ENCODE measurements at regions not wholly inside any gene's neighbourhood (a gene's known extent, or its start where the extent isn't known, plus 50 kb on each side); places are given as distances from the start of the nearest gene placed in this dataset.

DNA sequence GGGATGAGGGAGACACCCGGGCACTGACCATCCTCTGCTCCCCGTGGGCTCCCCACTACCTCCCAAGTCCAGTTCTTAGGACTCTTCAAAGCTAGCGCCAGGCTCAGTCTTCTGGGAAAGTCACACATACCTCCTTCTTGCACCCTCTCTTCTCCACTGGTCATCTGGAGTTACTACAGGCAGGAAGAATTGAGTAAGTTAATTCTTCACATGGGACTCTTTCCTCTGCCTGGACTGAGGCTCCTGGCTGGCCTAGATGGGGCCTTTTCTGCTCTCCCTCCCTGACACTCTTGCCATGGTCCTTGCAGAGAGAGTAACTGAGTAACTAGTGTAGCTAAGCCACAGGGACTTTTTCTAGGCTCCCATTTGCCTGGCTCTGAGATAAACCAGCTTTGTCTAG is 96.5 kb upstream of the CELF4 start:
- in situ Hi-C loops (cut with HindIII; ENCODE audit: low sequenced_read_pairs) = no loop called here

DNA sequence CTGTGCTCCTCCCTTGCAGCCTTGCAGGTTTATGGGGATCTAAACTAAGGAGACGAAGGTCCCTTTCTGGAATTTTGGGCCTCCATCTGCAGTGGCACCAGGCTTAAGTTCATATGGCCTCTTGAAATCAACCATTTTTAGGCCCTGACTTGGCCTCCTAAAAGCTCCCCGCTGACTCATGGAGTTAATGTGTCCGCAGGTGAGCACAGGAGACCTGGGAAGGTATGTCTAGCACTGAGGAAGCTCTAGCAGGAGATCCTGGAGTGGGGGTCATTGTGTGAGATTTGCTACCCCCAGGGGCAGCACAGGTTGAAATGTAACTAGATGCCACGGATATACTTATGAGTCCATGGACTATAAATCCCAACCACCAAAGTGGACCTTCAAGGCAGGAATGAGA is 95.9 kb upstream of the CELF4 start:
- in situ Hi-C loops (cut with HindIII; ENCODE audit: low sequenced_read_pairs) = no loop called here

DNA sequence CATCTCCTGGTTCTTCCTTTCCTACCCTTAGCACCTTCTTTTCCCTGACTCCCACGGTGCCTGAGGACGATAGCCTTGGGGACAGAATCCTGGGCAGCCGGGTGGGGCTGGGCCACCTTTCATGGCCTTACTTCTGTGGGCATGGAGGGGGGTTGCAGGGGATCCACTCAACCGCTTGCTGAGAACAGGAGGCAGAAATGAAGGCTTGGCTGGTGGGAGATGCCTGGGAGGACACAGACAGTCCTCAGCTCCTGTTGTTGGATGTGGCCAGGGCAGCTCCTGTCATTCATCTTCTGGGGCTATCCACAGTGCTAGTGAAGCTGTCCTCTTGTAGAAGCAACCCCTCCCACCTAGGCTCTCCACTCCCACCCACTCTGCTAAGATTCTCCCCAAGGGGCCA is 95.5 kb upstream of the CELF4 start:
- in situ Hi-C loops (cut with HindIII; ENCODE audit: low sequenced_read_pairs) = no loop called here

DNA sequence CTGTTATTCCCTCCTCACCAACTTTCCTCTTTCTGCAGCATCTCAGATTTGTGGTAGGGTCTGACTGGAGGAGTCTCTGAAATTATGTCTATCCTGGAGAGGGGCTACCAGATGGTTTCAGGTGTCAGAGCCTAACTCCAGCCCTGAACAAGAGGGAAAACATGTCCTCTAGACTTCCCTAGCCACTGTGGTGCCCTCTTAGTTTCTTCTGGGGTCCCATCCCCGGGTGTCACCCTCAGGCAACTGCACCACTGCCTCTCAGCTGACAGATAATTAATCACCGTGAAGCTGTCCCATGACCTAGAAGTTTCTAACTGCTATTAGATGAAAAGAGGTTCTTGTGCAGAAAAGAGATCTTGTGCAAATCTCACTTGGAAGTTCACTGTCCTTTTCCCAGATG is 95.1 kb upstream of the CELF4 start:
- in situ Hi-C loops (cut with HindIII; ENCODE audit: low sequenced_read_pairs) = no loop called here

DNA sequence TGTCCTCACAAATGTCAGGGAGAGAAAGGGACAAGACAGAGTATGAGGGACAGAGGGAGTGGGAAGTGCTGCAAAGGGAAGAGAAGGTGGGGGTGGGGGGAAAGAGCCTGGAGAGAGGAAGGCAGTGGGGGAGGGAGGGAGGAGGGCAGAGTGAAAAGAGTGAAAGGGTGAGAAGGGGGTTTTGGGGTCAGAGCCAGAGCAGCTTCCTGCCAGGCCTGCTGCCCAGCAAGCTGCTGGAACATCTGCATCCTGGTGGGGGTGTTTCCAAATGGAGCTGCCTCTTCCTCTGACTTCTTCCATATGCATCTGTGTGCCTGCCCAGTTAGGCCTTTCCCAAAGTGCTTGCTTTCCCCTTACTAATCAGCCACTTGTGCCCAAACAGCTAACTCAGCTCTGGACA is 94.3 kb upstream of the CELF4 start:
- in situ Hi-C loops (cut with HindIII; ENCODE audit: low sequenced_read_pairs) = no loop called here

DNA sequence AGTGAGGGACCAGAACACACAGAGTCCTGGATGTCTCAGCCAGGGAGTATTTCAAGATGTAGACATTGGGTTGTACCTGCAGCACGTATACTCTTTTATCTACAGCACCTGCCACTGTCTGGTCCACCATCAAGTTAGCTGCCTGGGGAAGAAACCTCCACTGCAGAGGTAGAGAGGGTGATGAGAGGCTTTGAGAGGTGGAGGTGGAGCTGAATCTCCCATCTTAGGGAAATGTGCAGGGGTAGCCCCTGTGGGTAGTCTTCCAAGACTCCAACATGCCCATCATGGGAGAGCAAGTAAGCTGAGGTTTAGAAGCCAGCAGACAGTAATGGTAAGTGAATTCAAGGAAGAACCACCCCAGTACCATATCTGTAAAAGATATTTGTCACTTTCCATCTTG is 93.3 kb upstream of the CELF4 start:
- in situ Hi-C loops (cut with HindIII; ENCODE audit: low sequenced_read_pairs) = no loop called here

DNA sequence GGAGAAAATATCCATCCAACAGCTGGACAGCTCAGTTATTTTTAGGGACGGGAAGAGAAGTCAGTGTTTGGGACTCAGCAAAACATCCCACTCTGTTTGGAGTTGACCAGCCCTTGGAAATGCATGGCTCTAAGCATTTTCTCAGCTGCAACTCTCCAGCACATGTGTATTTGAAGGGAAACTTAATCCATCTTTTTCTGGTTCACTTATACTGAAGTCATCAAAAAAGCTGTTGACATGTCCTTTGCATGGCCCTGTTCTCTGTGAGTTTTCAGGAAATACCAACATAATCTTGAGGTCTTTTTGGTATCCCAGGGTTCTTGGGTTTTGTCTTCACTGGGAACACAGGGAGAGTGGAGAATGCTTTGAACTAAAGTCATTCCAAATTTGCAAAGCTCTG is 91.9 kb upstream of the CELF4 start:
- in situ Hi-C loops (cut with HindIII; ENCODE audit: low sequenced_read_pairs) = no loop called here

DNA sequence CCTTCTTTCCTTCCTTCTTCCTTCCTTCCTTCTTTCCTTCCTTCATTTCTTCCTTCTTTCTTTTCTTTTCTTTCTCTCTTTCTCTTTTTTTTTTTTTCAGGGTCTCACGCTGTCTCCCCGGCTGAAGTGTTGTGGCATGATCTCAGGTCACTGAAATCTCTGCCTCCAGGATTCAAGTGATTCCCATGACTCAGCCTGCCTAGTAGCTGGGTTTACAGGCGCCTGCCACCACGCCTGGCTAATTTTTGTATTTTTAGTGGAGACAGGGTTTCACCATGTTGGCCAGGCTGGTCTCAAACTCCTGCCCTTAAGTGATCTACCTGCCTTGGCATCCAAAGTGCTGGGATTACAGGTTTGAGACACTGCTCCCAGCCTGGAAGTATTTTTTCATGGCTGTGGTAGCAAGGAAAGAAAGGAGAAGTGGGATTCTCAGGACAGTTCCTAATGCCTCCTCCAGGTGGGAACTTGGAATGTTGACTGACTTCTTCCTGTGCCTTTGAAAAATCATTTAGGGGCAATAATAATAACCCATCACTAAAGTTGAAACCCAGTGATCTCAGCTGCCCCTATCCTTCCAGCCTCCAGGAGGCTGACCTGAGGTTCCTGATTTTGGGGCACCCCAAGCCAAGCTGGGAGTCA is 89.3 kb upstream of the CELF4 start:
- in situ Hi-C loops (cut with HindIII; ENCODE audit: low sequenced_read_pairs) = no loop called here

DNA sequence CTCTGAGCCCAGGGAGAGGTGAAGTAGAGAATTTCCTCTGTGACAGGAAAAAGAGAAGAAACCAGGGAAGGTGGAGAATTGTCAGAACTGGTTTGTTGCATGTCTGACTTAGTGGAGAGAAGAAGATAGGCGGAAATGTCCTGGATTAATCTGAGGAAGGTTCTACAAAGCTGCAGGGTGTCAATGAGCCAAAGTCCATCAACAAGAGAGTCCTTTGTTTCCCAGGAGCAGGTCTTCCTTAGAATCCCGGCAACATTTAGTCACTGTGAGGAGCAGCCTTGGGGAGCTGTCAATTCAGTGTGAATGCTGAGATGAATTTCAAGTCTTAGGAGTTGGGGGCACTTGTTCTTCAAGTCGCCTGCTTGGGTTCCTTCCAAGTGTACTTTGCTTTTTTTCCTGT is 88.4 kb upstream of the CELF4 start:
- in situ Hi-C loops (cut with HindIII; ENCODE audit: low sequenced_read_pairs) = no loop called here

DNA sequence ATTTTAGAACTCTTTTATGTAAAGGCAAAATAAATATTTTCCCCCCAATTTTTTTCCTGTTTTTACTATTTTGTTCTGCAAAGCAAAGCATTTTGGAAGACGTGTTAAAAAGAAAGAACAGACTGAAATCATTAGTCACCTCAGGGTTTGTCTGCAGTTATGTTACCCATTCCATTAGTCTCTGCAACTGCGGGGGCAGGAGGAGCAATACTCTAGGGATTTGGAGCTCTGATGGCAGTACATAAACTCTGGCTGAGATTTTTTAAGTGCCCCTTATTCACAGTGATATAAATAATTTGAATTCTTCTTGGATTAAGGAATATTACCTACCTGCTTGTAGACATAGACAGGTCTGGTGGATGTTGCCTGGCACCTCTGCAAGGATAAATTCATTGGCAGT is 88.0 kb upstream of the CELF4 start:
- in situ Hi-C loops (cut with HindIII; ENCODE audit: low sequenced_read_pairs) = no loop called here

DNA sequence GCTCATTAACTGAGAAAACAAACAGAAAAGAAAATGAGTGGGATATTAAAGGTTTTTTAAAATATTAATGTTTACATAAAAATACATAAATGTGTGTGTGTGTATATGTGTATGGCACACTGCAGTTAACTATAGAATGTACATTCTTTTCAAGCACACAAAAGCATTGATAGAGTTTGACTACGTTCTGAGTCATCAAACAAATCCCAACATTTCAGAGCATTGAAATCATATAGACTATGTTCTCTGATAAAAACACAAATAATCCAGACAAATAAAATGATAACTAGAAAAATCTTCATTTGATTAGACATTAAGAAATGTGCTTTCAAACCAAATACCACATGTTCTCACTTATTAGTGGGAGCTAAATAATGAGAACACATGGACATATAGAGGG is 84.3 kb upstream of the CELF4 start:
- in situ Hi-C loops (cut with HindIII; ENCODE audit: low sequenced_read_pairs) = no loop called here

DNA sequence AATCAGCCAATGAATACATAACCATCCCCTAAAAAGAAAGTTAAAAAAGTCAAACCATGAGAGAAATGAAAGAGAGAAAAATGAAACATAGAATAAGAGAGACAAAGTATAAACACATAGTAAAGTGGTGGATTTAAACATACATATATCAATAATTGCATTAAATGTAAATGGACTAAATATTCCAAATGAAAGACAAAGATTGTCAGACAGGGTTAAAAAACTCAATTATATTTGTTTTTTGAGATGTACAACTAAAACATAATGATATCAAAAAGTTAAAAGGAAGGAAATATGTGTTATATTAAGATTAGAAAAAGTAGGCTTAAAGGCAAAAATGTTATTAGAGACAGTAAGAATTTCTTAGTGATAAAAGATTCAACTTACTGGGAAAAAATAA is 83.8 kb upstream of the CELF4 start:
- in situ Hi-C loops (cut with HindIII; ENCODE audit: low sequenced_read_pairs) = no loop called here

DNA sequence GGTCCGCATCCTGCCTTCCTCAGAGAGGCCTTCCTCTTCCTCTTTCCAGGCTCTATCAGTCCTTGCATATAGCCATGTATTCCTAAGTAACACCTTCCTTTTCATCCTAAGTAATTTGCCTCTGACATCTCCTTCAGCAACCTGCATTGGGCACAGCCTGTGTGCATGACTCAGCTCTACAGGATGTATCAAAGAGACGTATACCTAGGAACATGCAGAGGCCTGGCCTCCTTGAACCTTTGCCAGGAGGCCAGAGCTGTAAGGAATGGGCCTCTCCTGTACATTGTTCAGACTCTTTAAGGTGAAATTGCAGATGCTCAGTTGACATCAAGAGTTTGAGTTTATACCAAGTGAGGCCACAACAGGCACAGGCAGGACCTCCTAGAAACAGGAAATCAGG is 76.0 kb upstream of the CELF4 start:
- in situ Hi-C loops (cut with HindIII; ENCODE audit: low sequenced_read_pairs) = no loop called here

DNA sequence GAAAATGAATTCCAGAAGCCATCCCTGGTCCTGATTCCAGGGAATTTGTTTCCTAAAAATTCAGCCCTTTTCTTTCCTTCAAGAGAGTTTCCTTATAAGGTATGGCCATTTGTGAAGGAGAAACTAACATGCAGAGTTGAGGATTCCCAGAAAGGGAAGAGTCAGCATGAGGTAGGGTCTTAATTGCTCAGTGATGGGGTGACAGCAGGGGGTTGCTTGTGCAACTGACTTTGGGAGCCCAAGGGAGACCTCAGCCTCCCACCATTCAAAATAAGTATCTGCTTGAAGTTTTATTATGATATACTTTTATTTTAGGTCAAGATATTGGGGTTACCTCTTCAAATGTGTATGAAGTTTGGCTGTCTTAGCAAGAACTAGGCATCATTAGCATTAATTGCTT is 74.9 kb upstream of the CELF4 start:
- in situ Hi-C loops (cut with HindIII; ENCODE audit: low sequenced_read_pairs) = no loop called here

DNA sequence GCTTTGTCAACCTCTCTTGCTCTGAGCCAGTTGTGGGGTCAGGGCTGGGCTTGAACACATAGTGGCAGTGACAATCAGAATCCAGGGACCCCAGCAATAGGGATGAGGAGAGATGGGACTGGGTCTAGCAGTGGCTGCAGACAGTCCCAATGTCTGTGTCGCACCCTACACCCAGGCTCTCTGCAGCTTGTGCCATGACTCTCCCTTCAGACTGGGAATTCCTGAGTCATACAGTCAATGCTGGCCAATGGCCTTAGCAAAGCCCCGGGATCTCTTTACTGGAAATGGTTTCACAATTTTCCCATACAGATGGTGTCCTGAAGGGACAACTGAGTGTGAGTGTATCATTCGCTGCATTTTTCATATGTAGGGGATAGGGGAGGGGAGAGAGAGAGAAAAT is 74.2 kb upstream of the CELF4 start:
- in situ Hi-C loops (cut with HindIII; ENCODE audit: low sequenced_read_pairs) = no loop called here

DNA sequence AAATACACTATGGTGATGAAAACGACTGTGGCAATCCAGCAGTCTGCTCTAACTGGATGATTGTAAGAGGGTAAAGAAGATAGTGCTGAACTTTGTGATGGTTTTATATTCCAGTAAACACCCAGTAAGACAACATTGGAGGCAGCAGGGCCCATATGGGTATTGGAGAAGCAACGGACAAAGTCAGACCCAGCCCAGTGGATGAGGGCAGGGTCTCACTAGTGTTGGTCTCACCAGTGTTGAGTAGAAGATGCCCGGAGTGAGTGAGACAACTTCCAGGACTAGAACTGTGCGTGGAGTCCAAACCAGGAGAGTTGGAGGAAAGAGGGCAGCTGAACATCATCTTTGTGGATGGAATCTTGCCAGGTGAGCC is 71.9 kb upstream of the CELF4 start:
- in situ Hi-C loops (cut with HindIII; ENCODE audit: low sequenced_read_pairs) = no loop called here

DNA sequence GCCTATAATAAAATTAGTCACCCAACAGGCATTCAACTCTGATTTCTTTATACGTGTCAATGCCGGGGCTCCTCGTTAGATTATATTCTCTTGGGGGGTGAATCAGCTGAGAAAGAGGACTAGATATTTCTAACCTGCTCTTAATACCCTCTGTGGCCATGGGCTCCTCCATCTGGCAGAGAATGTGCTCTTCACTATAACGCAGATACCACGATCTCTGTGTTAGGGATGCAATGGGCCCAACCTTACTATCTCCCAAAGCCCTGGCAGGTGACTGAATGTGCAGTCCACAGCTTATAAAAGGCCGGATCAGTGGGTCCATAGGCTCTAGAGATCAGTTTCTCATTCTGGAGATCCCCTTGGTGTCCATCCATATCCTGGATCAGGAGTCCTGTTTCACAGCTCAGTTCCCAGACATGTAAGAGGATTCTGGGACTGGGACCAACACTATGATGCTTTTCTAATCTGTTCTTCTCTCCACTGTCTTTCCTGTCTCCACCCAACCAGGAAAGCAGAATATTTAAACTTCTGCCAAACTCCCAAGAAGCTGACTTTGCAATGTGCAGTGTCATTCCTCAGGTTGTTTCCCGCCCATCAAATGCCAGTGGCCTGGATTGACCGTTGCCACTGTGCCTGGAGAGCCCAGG is 71.4 kb upstream of the CELF4 start:
- in situ Hi-C loops (cut with HindIII; ENCODE audit: low sequenced_read_pairs) = no loop called here

DNA sequence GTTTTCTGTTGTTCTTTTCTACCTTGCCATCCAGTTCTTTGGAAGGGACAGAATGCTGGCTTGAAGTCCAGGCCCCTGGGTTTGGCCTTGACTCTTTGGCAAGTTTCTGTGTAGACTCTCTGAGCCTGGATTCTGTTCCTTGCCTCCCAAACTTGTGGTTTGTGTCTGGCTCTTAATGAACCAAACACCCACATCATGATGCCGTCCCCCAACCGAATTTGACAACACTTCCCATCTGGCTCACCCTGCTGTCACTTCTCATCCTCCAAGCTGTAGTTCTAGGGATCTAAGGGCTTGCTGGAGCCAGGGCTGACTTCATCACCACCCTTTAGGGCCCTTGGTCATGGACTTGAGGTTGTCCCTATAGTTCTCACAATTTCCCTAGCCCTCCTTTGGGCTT is 68.9 kb upstream of the CELF4 start:
- in situ Hi-C loops (cut with HindIII; ENCODE audit: low sequenced_read_pairs) = no loop called here

DNA sequence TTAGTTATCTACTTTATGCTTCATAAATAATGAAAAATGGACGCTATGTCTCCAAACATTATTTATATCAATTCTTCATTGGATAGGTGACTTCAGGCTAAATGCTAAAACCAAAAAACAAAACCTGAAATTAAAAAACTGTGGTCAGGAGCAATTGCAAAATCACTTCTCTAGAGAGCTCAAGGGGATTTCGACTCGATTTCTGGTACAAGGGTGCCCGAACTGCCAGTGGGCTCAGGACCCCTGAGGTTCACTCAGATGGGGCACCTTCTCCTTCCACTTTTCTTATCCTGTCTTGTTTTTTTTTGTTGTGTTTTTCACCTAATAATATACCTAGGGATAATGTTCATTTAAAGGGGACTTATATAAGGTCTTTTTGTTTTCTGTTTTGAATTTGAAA is 65.8 kb upstream of the CELF4 start:
- in situ Hi-C loops (cut with HindIII; ENCODE audit: low sequenced_read_pairs) = no loop called here

DNA sequence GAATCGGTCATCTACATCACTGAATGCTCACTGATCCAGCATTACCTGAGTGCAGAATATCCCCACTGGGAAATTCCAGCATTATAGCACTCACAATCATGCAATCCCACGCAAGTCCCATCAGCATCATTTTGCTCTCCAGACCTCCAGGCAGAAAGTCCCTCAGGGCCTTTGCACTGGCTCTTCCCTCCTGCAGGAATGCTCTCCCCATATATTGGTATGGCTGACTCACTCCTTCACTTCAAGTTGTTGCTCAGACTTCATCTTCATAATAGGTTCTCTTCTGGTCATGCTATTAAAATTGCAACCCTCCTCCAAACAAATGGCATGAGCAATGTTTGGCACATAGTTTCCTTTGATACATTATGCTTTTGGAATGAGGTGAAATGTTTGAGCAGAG is 64.7 kb upstream of the CELF4 start:
- in situ Hi-C loops (cut with HindIII; ENCODE audit: low sequenced_read_pairs) = no loop called here

DNA sequence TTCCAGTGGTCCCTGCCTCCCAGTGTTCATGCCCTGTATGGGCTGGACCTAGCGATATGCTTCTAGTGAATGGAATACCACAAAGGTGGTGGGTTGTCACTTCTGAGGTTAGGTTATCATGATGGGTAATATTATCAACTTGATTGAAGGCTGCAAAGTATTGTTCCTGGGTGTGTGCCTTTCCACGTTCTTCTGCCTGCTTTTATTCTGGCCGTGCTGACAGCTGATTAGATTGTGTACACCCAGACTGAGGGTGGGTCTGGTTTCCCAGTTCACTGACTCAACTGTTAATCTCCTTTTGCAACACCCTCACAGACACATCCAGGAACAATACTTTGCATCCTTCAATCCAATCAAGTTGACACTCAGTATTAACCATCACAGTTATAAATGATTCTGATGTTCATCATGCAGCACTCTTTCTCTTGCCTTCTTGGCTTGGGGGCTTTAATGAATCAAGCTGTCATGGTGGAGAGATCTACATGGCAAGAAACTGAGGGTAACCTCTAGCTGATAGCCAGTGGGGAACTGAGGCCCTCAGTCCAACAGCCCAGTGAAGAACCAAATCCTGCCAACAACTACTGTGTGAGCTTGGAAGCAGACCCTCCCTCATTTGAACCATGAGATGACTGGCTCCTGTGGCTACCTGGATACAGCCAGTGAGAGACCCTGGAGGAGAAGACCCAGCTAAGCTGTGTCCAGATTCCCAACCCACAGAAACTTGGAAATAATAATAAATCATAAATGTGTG is 63.0 kb upstream of the CELF4 start:
- in situ Hi-C loops (cut with HindIII; ENCODE audit: low sequenced_read_pairs) = no loop called here

DNA sequence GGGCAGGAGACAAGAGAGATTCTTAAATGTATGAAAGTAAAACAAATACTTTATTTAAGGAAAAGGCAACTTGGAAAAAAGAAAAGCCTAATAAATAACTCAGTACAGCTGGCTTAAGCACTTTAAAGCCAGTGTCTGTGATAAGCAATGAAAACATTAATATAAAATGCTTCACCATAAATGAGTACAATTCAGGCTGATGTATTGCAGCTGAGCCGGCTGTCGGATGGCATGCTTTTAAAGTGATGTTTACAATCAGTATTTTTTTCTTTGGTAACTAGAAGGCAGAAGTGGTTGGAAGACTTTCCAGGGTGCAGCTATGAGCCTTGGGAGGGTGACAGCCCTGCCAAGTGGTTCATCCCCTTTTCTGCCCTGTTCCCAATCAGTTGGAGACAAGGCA is 58.7 kb upstream of the CELF4 start:
- in situ Hi-C loops (cut with HindIII; ENCODE audit: low sequenced_read_pairs) = no loop called here

DNA sequence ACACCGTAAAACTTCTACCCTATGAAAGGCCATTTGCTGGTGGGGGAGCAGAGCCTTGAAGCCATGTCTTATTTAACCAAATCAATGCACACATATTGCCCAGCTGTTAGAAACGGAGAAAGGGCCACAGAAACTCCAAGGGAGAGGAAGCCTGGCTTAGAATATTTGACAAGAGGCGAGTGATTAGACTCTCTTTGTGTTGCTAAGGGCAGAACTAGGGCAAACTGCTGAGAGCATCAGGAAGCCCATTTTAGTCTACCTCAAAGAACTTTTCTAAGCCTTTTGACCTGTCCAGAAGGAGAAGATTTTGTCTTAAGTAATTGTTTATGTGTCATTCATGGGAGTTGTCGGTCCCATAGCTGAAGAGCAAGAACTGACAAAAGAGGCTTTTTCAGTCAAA is 54.4 kb upstream of the CELF4 start:
- in situ Hi-C loops (cut with HindIII; ENCODE audit: low sequenced_read_pairs) = no loop called here

Data from DLD1 (cell line).